BLaER1 treated with 17β-estradiol and CSF1 and Interleukin-3, amounts not matched to agents 10 nM and 100 nM (cell line): ENCODE measurements at regions not wholly inside any gene's neighbourhood (a gene's known extent, or its start where the extent isn't known, plus 50 kb on each side); places are given as distances from the start of the nearest gene placed in this dataset.
A peak's percentile ranks its signal among the peaks of the same experiment; 100 is the strongest.

ENCODE experiments used
- H3K27ac ChIP-seq, 11 experiments: shearing (Covaris generic); formaldehyde crosslinking; 2 replicates each; pipeline ENCODE4 v1.8.1; 2022
- H3K27me3 ChIP-seq, 11 experiments: shearing (Covaris generic); formaldehyde crosslinking; 2 replicates each; pipeline ENCODE4 v1.8.1; 2022
- H3K36me3 ChIP-seq, 11 experiments: shearing (Covaris generic); formaldehyde crosslinking; 2 replicates each; pipeline ENCODE4 v1.8.1; 2022
- H3K4me1 ChIP-seq, 10 experiments: shearing (Covaris generic); formaldehyde crosslinking; 2 replicates each; pipeline ENCODE4 v1.8.1; 2022
- H3K4me2 ChIP-seq, 11 experiments: shearing (Covaris generic); formaldehyde crosslinking; 2 replicates each; pipeline ENCODE4 v1.8.1; 2022
- H3K4me3 ChIP-seq, 10 experiments: shearing (Covaris generic); formaldehyde crosslinking; 2 replicates each; pipeline ENCODE4 v1.8.1; 2022
- H3K9ac ChIP-seq, 11 experiments: shearing (Covaris generic); formaldehyde crosslinking; 2 replicates each; pipeline ENCODE4 v1.8.1; 2022
- H3K9me3 ChIP-seq, 11 experiments: shearing (Covaris generic); formaldehyde crosslinking; replicated peaks in 1 of 11; 2 replicates each; pipeline ENCODE4 v1.8.1; 2022
- H4K20me1 ChIP-seq, 11 experiments: shearing (Covaris generic); formaldehyde crosslinking; 2 replicates each; pipeline ENCODE4 v1.8.1; 2022
- Cebpa-rat ChIP-seq, 11 experiments: shearing (Covaris generic); IDR thresholded peaks; 2 replicates each; pipeline ENCODE4 v1.8.1; 2022

DNA sequence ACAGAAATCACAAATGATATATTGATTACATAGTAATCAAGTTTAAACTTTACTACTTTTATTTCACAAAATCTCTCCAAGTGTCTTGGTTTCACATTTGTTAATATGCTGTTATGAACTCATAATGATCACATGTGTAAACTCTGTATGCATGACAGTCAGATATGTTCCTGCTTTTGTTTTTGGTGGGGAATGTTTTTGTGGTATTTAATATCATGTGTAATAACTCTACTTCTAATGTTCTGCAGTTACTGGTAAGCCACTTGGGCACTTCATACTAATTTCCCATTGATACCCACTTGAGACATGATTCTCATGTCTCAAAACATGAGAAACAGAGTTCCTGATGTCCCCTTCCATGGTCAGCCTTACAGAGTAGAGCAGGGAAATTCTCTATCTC, 109.1 kb upstream of the INHBA start:
- no peaks in the 10 kb centered on the region for H3K36me3 ChIP-seq
- TF ChIP-seq Cebpa-rat (IDR thresholded peaks at IDR 0.05): no peak
- H4K20me1 ChIP-seq: no peaks in the 10 kb centered on the region; a peak in 1 of 22 replicates

DNA sequence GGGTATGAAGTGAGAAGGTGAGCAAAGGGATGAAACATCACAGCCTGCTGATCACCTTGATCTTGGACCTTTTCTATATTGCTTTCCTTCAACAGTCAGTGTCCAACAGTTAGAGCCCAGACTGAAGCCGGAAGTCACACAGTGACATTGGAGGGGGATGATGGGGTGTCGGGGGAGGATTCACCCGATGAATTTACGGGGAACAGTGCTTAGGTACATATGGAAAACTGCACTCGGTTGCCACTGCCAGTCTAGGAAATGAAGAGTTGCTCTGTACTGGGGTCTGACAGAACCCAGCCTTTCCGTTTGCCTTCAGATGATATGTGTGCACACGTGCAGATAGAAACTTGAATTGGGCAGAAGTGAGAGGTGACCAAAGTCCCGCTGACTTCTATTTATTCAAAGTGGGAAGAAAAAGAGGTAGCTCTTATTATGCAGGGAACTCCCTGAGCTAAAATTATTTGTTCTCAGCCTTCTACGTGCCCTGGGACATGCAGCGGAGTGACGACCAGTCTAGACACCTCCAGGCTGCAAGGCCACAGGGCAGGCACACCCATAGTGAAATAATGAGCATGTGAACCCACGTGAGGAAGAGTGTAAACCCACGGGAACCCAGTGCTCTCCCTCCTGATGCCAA, 107.2 kb upstream of the INHBA start:
- peaks cover 3 to 24% (median 14%) of the 10 kb centered on the region in 10 experiments; a peak in 17 of 20 replicates for H3K4me1 ChIP-seq
- peaks cover 0 to 16% (median 12%) of the 10 kb centered on the region in 11 experiments; a peak in 13 of 22 replicates for H3K9me3 ChIP-seq
- no peaks in the 10 kb centered on the region for H4K20me1 ChIP-seq
- no peak overlapping the region for H3K9ac ChIP-seq
- H3K4me2 ChIP-seq: peak overlapping the region in 7 of 11 experiments; percentile 13 to 74 (median 66); a peak in 13 of 22 replicates
- peak overlapping the region in 2 of 11 experiments; percentile 11 to 12; a peak in 1 of 22 replicates for H3K27ac ChIP-seq
- TF ChIP-seq Cebpa-rat (IDR thresholded peaks at IDR 0.05): no peak
- H3K27me3 ChIP-seq: no peaks in the 10 kb centered on the region
- H3K36me3 ChIP-seq: no peaks in the 10 kb centered on the region
- no peak overlapping the region for H3K4me3 ChIP-seq

More for the DNA sequence above, 109.1 kb upstream of the INHBA start:
- peaks cover 21 to 43% (median 32%) of the 10 kb centered on the region in 10 experiments for H3K4me1 ChIP-seq
- H3K9ac ChIP-seq: no peak overlapping the region
- no peak overlapping the region for H3K4me2 ChIP-seq
- no peak overlapping the region for H3K4me3 ChIP-seq
- H3K27me3 ChIP-seq: no peaks in the 10 kb centered on the region
- no peak overlapping the region for H3K27ac ChIP-seq
- peaks cover 0 to 16% (median 9%) of the 10 kb centered on the region in 11 experiments; a peak in 10 of 22 replicates for H3K9me3 ChIP-seq

DNA sequence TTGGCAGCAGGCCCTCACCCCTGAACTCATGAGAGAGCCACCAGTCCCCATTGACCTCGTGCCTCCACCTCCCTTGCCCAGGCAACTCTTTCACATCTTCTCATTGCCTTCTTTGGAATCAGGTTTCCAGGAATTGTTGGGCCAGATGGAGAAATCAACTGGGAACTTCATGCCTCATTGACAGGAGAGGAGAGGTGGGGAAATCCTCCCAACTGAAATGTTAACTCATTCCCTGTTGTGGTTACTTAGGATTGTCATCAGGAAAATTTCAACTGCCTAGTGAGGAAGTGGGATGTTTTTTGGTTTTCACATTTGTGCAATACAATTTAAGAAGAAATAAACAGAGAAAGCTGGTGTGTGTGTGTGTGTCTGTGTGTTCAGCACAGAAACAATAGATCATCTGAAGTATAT, 106.6 kb upstream of the INHBA start:
- no peaks in the 10 kb centered on the region for H4K20me1 ChIP-seq
- H3K4me1 ChIP-seq: peaks cover 0 to 24% (median 9%) of the 10 kb centered on the region in 10 experiments; a peak in 11 of 20 replicates
- H3K4me3 ChIP-seq: no peak overlapping the region
- H3K9ac ChIP-seq: no peak overlapping the region
- peak overlapping the region in 2 of 11 experiments; percentile 11 to 27; a peak in 1 of 22 replicates for H3K27ac ChIP-seq
- H3K9me3 ChIP-seq: peaks cover 0 to 16% (median 12%) of the 10 kb centered on the region in 11 experiments; a peak in 13 of 22 replicates
- no peaks in the 10 kb centered on the region for H3K27me3 ChIP-seq
- no peak for TF ChIP-seq Cebpa-rat (IDR thresholded peaks at IDR 0.05)
- peak overlapping the region in 7 of 11 experiments; percentile 13 to 74 (median 66); a peak in 13 of 22 replicates for H3K4me2 ChIP-seq
- no peaks in the 10 kb centered on the region for H3K36me3 ChIP-seq

DNA sequence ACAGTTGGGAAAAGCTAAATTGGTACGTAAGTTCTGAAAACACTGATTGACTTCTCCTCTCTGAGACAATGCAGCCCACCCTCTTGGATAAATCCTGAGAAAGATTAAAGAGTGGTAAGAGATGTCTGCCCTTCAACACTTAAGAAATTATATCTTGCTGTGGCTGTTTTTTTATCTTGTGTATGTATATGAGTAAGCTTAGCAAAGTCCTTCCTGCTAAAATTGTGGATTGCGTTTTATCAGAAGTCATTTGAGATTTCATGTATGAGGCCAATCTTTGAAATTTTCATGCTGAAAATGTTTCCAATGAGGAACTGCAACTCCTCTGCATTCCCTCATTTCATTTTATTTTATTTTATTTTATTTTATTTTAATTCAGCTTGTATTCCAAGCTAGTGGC, 106.2 kb upstream of the INHBA start:
- no peak for TF ChIP-seq Cebpa-rat (IDR thresholded peaks at IDR 0.05)

DNA sequence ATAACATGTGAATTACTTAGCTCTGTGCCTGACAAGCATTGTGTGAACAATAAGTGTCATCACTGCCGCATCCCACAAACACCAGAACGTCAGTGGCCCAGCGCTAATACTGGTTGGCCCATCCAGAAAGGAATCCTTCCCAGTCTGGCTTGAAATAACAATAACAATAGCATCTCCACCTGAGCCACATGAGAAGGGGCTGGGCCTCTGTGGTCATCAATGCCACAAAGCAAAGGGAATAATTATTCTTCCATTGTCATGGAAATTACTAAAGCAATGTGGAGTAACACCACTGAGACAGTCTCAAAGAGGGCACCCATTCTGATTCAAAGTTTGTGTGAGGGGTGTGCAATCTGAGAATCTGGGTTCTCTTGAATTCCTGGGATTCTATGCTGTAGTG, 105.7 kb upstream of the INHBA start:
- H3K4me2 ChIP-seq: no peak overlapping the region
- no peak for TF ChIP-seq Cebpa-rat (IDR thresholded peaks at IDR 0.05)
- H3K27ac ChIP-seq: no peak overlapping the region

More for the DNA sequence above, 106.2 kb upstream of the INHBA start:
- peak overlapping the region in 6 of 11 experiments; percentile 40 to 74 (median 68); a peak in 10 of 22 replicates for H3K4me2 ChIP-seq
- H3K9me3 ChIP-seq: peaks cover 0 to 16% (median 12%) of the 10 kb centered on the region in 11 experiments; a peak in 13 of 22 replicates
- no peak overlapping the region for H3K9ac ChIP-seq
- H3K4me3 ChIP-seq: no peak overlapping the region
- H3K27ac ChIP-seq: peak overlapping the region in 1 of 11 experiments; percentile 27; a peak in 1 of 22 replicates
- no peaks in the 10 kb centered on the region for H3K27me3 ChIP-seq
- H3K4me1 ChIP-seq: peaks cover 0 to 24% (median 9%) of the 10 kb centered on the region in 10 experiments; a peak in 11 of 20 replicates
- no peaks in the 10 kb centered on the region for H3K36me3 ChIP-seq
- no peaks in the 10 kb centered on the region for H4K20me1 ChIP-seq

DNA sequence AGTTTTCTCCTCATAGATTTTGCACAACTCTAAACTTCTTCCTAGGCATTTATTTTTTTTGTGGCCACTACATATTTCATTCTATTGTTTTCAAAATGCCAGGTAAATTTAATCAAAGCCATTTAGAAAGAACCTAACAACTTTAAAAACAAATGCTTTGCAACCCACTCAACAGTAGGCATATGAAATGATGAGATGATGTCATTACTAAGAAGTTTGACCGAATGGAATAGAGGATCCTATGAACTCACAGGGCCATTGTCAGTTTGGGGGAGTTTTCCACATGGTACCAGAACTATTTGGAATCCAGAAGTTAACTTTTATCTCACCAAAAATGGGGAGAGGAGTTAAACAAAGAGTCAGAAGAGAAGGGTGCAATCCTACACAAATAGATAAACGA, 100.7 kb upstream of the INHBA start:
- no peak overlapping the region for H3K9ac ChIP-seq
- H3K4me1 ChIP-seq: peaks cover 0 to 8% (median 0%) of the 10 kb centered on the region in 10 experiments; a peak in 4 of 20 replicates
- H3K27me3 ChIP-seq: no peaks in the 10 kb centered on the region
- H4K20me1 ChIP-seq: no peaks in the 10 kb centered on the region
- H3K27ac ChIP-seq: no peak overlapping the region
- no peaks in the 10 kb centered on the region for H3K36me3 ChIP-seq
- no peak overlapping the region for H3K4me3 ChIP-seq
- no peak overlapping the region for H3K4me2 ChIP-seq
- peaks cover 0 to 10% (median 0%) of the 10 kb centered on the region in 11 experiments; a peak in 3 of 22 replicates for H3K9me3 ChIP-seq
- no peak for TF ChIP-seq Cebpa-rat (IDR thresholded peaks at IDR 0.05)

More for the DNA sequence above, 105.7 kb upstream of the INHBA start:
- peaks cover 0 to 16% (median 12%) of the 10 kb centered on the region in 11 experiments; a peak in 13 of 22 replicates for H3K9me3 ChIP-seq
- H3K9ac ChIP-seq: no peak overlapping the region
- H3K4me3 ChIP-seq: no peak overlapping the region
- H3K36me3 ChIP-seq: no peaks in the 10 kb centered on the region
- H3K4me1 ChIP-seq: peaks cover 0 to 22% (median 9%) of the 10 kb centered on the region in 10 experiments; a peak in 11 of 20 replicates
- H3K27me3 ChIP-seq: no peaks in the 10 kb centered on the region
- H4K20me1 ChIP-seq: no peaks in the 10 kb centered on the region

DNA sequence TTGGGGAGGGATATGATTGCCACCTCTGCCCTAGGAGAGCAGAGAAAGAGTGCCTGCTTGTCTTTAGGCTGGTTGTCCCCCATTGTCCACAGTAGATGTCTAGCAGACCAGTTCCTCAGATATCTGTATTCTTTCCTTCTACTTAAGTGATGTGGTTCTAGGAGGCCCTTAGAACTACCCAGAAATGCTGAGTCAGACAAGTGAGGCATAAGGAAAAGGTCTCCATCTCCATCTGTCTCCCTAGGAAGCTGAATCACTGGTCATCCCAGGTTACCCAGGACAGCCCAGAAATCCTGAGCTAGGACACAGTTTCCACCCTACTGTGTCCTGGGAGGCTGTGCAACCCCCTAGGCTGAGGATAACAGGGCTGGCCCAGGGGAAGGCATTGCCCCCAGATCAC, 93.4 kb upstream of the INHBA start:
- no peak for TF ChIP-seq Cebpa-rat (IDR thresholded peaks at IDR 0.05)
- H3K36me3 ChIP-seq: no peaks in the 10 kb centered on the region

DNA sequence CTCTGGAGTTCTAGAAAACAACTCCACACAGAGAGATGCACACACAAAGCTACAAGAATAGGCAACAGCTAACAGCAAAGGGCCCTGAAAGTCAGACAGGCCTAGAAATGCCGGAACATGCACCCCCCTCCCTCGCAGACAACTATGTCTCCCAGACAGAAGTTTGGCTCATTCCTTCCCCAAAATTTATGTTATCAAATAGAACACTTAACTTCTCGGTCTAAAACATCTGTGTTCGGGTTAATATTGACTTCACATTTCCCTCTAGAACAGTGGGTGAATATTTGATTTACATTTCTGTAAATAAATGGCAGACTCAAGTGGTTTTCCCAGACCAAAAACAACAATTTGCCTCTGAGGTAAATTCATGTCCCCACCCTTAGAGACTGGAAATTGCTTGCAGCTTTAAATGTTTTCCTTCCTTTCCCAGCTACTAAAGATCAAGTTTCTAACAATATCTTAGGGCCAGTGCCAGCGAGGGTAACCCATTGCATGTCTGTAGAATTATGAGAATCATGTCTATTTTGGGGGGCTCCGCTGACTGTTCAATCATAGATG, 92.5 kb upstream of the INHBA start:
- Histone ChIP-seq H3K27me3 (no peaks in the 10 kb centered on the region), H3K36me3 (no peaks in the 10 kb centered on the region), H3K9ac (no peak overlapping the region), H3K4me3 (no peak overlapping the region), H4K20me1 (no peaks in the 10 kb centered on the region), H3K4me2 (no peak overlapping the region), H3K27ac (no peak overlapping the region), H3K4me1 (peaks cover 0 to 8% (median 2%) of the 10 kb centered on the region in 10 experiments; a peak in 4 of 20 replicates), H3K9me3 (0 out of 22 replicates have a peak, but pooled peaks cover 0 to 5% (median 0%) of the 10 kb centered on the region in 11 experiments)
- no peak for TF ChIP-seq Cebpa-rat (IDR thresholded peaks at IDR 0.05)

More for the DNA sequence above, 93.4 kb upstream of the INHBA start:
- Histone ChIP-seq H3K27ac (no peak overlapping the region), H3K9me3 (0 out of 22 replicates have a peak, but pooled peaks cover 0 to 11% (median 0%) of the 10 kb centered on the region in 11 experiments), H3K9ac (no peak overlapping the region), H4K20me1 (no peaks in the 10 kb centered on the region), H3K27me3 (no peaks in the 10 kb centered on the region), H3K4me3 (no peak overlapping the region), H3K4me2 (no peak overlapping the region), H3K4me1 (peaks cover 0 to 8% (median 2%) of the 10 kb centered on the region in 10 experiments; a peak in 4 of 20 replicates)

DNA sequence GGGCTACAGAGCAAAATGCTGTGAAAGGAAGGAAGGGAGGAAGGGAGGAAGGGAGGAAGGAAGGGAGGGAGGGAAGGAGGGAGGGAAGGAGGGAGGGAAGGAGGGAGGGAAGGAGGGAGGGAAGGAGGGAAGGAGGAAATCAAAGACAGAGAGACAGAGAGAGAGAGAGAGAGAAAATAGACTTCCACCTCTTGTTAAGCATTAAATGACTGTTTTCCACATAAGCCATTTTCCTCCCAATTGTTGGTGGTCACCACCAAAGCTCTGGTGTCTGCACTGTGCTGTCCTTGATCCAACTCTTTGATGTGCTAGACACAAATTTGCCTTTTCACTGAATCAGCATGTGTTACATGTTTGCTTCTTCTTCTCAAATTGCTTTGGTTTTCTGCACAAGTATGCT, 90.7 kb upstream of the INHBA start:
- Histone ChIP-seq H3K27ac (no peak overlapping the region), H3K9me3 (0 out of 22 replicates have a peak, but pooled peaks cover 0 to 5% (median 0%) of the 10 kb centered on the region in 11 experiments), H3K4me3 (no peak overlapping the region), H3K9ac (no peak overlapping the region), H4K20me1 (no peaks in the 10 kb centered on the region), H3K4me1 (0 out of 20 replicates have a peak, but pooled peaks cover 0 to 4% (median 0%) of the 10 kb centered on the region in 10 experiments), H3K27me3 (no peaks in the 10 kb centered on the region), H3K4me2 (no peak overlapping the region), H3K36me3 (no peaks in the 10 kb centered on the region)
- no peak for TF ChIP-seq Cebpa-rat (IDR thresholded peaks at IDR 0.05)
